ENCODE measurements at regions not wholly inside any gene's neighbourhood (a gene's known extent, or its start where the extent isn't known, plus 50 kb on each side); places are given as distances from the start of the nearest gene placed in this dataset.

DNA sequence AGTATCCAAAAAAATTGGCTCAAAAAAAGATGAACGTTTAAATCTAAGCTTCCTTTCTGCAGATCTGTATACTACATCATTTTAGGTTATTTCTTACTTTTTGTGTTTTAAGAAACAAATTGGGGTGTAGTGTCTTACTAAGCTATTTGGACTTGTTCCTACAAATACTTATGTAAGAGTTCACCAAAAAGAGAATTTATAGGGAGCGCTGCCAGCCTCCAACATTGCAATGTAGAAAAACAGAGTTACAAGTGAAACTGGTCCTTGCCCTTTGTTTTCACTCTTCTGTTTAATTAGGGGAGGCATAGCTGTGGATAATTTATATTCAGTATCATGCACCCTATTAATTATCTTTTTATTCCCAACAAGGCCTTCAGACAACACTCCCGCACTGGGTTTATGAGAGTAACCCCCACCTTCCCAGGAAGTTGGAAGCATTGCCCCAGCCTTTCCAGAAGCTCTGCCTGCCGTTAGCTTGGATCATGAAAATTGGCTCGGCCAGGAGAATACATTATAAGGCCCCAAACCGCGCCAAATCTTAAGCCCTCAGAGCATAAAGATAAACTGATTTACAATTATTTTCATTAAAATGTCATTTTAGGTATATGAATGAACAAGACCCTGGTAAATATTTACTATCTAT lies 261.8 kb upstream of the KLF6 start:
- DNase-seq (ENCODE audit: low spot score): no peak

DNA sequence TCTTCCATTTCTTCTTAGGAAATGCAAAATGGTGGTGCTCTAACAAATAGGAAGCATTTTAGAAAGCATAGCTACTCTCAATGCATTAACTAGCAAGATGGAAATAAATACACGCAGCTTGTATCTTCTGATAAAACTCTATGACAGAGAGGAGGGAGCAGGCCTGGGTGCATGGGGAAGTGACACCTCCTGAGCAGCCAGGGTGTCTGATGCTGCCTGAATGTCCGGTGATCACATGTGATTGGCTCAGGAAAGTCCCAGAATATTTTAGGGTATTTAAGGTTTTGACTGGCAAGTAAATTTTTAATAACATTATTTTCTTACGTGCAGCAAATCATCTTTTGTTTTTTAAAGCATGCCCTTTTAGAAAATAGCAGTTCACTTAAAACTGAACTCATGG lies 261.0 kb upstream of the KLF6 start:
- Histone ChIP-seq H3K9ac (ENCODE audit: low read depth in 1 of 2, low read length in 2 of 2) (no peak overlapping the region), H3K36me3 (ENCODE audit: control insufficient read depth in 4 of 4, insufficient read depth in 3 of 4, low read depth in 1 of 4, low read length in 3 of 4) (no peaks in the 10 kb centered on the region), H3K9me3 (ENCODE audit: control insufficient read depth in 4 of 4, low read length in 3 of 4) (peaks cover 0 to 10% (median 6%) of the 10 kb centered on the region in 4 donors), H3K4me3 (ENCODE audit: low read depth in 1 of 3, low read length in 3 of 3) (no peak overlapping the region), H3K27ac (ENCODE audit: low read depth in 1 of 2, low read length in 2 of 2) (no peak overlapping the region), H3K27me3 (ENCODE audit: control insufficient read depth in 4 of 4, insufficient read depth in 4 of 4, low read length in 3 of 4) (no peaks in the 10 kb centered on the region), H3K4me1 (ENCODE audit: control insufficient read depth in 4 of 4, insufficient read depth in 4 of 4, low read length in 3 of 4) (no peaks in the 10 kb centered on the region)
- WGBS: 80% methylated on average over 3 of the region's 3 CpGs
- no peak for DNase-seq (ENCODE audit: low spot score)
- TF ChIP-seq RAD21 (IDR thresholded peaks at IDR 0.05): no peak
- TF ChIP-seq HNF4A (conservative IDR thresholded peaks at IDR 0.05): no peak
- TF ChIP-seq, protein P1, sequence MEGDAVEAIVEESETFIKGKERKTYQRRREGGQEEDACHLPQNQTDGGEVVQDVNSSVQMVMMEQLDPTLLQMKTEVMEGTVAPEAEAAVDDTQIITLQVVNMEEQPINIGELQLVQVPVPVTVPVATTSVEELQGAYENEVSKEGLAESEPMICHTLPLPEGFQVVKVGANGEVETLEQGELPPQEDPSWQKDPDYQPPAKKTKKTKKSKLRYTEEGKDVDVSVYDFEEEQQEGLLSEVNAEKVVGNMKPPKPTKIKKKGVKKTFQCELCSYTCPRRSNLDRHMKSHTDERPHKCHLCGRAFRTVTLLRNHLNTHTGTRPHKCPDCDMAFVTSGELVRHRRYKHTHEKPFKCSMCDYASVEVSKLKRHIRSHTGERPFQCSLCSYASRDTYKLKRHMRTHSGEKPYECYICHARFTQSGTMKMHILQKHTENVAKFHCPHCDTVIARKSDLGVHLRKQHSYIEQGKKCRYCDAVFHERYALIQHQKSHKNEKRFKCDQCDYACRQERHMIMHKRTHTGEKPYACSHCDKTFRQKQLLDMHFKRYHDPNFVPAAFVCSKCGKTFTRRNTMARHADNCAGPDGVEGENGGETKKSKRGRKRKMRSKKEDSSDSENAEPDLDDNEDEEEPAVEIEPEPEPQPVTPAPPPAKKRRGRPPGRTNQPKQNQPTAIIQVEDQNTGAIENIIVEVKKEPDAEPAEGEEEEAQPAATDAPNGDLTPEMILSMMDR (IDR thresholded peaks at IDR 0.05; ENCODE audit: low read depth, low read length, missing input control): no peak
- TF ChIP-seq, protein P2, sequence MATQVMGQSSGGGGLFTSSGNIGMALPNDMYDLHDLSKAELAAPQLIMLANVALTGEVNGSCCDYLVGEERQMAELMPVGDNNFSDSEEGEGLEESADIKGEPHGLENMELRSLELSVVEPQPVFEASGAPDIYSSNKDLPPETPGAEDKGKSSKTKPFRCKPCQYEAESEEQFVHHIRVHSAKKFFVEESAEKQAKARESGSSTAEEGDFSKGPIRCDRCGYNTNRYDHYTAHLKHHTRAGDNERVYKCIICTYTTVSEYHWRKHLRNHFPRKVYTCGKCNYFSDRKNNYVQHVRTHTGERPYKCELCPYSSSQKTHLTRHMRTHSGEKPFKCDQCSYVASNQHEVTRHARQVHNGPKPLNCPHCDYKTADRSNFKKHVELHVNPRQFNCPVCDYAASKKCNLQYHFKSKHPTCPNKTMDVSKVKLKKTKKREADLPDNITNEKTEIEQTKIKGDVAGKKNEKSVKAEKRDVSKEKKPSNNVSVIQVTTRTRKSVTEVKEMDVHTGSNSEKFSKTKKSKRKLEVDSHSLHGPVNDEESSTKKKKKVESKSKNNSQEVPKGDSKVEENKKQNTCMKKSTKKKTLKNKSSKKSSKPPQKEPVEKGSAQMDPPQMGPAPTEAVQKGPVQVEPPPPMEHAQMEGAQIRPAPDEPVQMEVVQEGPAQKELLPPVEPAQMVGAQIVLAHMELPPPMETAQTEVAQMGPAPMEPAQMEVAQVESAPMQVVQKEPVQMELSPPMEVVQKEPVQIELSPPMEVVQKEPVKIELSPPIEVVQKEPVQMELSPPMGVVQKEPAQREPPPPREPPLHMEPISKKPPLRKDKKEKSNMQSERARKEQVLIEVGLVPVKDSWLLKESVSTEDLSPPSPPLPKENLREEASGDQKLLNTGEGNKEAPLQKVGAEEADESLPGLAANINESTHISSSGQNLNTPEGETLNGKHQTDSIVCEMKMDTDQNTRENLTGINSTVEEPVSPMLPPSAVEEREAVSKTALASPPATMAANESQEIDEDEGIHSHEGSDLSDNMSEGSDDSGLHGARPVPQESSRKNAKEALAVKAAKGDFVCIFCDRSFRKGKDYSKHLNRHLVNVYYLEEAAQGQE (IDR thresholded peaks at IDR 0.05): no peak

More for the DNA sequence above, 261.8 kb upstream of the KLF6 start:
- Histone ChIP-seq H3K9me3 (ENCODE audit: control insufficient read depth in 4 of 4, low read length in 3 of 4) (peaks cover 0 to 2% (median 1%) of the 10 kb centered on the region in 4 donors), H3K4me3 (ENCODE audit: low read depth in 1 of 3, low read length in 3 of 3) (no peak overlapping the region), H3K27me3 (ENCODE audit: control insufficient read depth in 4 of 4, insufficient read depth in 4 of 4, low read length in 3 of 4) (no peaks in the 10 kb centered on the region), H3K4me1 (ENCODE audit: control insufficient read depth in 4 of 4, insufficient read depth in 4 of 4, low read length in 3 of 4) (no peaks in the 10 kb centered on the region), H3K27ac (ENCODE audit: low read depth in 1 of 2, low read length in 2 of 2) (no peak overlapping the region), H3K36me3 (ENCODE audit: control insufficient read depth in 4 of 4, insufficient read depth in 3 of 4, low read depth in 1 of 4, low read length in 3 of 4) (no peaks in the 10 kb centered on the region), H3K9ac (ENCODE audit: low read depth in 1 of 2, low read length in 2 of 2) (no peak overlapping the region)
- TF ChIP-seq, protein P1 (IDR thresholded peaks at IDR 0.05; ENCODE audit: low read depth, low read length, missing input control): no peak
- no peak for TF ChIP-seq YY1 (IDR thresholded peaks at IDR 0.05)
- TF ChIP-seq RXRA (IDR thresholded peaks at IDR 0.05): no peak
- no peak for TF ChIP-seq SP1 (IDR thresholded peaks at IDR 0.05)
- TF ChIP-seq, protein P2 (IDR thresholded peaks at IDR 0.05): no peak
- TF ChIP-seq, protein P3, sequence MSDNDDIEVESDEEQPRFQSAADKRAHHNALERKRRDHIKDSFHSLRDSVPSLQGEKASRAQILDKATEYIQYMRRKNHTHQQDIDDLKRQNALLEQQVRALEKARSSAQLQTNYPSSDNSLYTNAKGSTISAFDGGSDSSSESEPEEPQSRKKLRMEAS (IDR thresholded peaks at IDR 0.05): no peak
- TF ChIP-seq TAF1 (conservative IDR thresholded peaks at IDR 0.05): no peak
- TF ChIP-seq JUND (IDR thresholded peaks at IDR 0.05): no peak
- TF ChIP-seq, protein P4, sequence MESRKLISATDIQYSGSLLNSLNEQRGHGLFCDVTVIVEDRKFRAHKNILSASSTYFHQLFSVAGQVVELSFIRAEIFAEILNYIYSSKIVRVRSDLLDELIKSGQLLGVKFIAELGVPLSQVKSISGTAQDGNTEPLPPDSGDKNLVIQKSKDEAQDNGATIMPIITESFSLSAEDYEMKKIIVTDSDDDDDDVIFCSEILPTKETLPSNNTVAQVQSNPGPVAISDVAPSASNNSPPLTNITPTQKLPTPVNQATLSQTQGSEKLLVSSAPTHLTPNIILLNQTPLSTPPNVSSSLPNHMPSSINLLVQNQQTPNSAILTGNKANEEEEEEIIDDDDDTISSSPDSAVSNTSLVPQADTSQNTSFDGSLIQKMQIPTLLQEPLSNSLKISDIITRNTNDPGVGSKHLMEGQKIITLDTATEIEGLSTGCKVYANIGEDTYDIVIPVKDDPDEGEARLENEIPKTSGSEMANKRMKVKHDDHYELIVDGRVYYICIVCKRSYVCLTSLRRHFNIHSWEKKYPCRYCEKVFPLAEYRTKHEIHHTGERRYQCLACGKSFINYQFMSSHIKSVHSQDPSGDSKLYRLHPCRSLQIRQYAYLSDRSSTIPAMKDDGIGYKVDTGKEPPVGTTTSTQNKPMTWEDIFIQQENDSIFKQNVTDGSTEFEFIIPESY (IDR thresholded peaks at IDR 0.05): no peak
- no peak for TF ChIP-seq EGR1 (IDR thresholded peaks at IDR 0.05; ENCODE audit: low read depth in 2 of 2)
- no peak for TF ChIP-seq FOXA1 (IDR thresholded peaks at IDR 0.05)
- no peak for TF ChIP-seq FOXA2 (IDR thresholded peaks at IDR 0.05)
- TF ChIP-seq, protein P5, sequence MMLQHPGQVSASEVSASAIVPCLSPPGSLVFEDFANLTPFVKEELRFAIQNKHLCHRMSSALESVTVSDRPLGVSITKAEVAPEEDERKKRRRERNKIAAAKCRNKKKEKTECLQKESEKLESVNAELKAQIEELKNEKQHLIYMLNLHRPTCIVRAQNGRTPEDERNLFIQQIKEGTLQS (IDR thresholded peaks at IDR 0.05): no peak
- WGBS: 84% methylated on average over 7 of the region's 7 CpGs

Measured in liver (tissue), 8 donors.